ENCODE measurements at regions not wholly inside any gene's neighbourhood (a gene's known extent, or its start where the extent isn't known, plus 50 kb on each side); places are given as distances from the start of the nearest gene placed in this dataset.
A peak's percentile ranks its signal among the peaks of the same experiment; 100 is the strongest.

DNA sequence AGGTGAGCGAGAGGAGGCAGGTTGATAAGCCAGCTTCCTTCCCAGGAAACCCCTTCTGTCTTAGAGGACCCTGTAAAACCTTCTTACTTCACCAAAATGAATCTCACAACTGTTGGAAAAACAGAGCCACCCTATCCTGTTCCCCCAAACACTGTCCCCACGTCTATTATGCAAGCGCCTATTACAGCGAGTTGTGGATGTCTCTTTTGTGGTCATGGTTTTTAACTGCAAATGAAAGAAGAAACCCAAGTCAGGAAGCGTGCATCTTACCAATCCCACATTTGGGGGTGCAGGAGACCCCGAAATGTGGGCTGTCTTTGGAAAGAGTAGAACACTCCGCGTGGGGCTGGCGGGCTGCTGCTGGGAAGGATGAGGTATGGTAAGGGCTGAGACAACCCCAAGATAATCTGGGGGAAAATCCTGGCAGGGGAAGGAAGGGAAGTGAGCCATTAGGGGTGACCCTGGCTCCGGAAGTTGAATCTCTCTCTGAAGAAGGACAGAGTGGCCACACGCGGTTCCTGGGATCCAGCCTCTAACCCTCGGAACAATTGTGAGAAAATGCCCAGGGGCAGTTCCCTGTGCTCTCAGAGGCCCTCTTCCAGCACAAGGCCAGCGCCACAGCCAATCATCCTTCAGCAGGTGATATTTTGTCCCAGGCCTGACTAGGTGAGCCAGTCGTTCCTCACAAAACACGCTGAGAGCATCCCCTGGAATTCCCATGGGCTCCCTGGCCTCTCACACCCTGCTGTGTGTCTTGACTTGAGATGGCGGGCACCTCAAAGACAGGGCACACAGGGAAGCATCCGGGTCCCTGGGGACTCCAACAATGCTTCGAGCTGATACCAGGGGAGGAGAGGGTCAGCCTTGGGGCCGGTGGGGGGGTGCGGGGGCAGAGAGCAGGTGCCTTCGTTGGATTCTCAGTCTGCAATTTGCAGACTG is 168.5 kb upstream of the IRF2BP2 start:
- no peak for DNase-seq (ENCODE audit: low read depth)

DNA sequence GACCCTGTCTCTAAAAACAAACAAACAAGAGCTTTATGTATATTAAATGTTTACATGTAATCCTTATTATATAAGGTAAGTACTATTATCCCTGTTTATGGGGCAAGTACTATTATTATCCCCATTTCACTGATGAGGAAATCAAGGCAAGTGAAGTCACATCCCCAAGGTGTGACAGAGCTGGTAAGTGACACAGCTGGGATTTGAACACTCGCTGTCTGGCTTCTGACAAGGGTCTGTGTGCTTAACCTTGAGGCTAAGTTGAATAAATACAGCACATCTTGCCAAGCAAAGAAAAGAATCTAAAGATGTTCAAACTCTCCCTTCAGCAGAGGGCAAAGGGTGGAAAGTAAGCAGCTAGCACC is 167.9 kb upstream of the IRF2BP2 start:
- no peak for DNase-seq (ENCODE audit: low read depth)

DNA sequence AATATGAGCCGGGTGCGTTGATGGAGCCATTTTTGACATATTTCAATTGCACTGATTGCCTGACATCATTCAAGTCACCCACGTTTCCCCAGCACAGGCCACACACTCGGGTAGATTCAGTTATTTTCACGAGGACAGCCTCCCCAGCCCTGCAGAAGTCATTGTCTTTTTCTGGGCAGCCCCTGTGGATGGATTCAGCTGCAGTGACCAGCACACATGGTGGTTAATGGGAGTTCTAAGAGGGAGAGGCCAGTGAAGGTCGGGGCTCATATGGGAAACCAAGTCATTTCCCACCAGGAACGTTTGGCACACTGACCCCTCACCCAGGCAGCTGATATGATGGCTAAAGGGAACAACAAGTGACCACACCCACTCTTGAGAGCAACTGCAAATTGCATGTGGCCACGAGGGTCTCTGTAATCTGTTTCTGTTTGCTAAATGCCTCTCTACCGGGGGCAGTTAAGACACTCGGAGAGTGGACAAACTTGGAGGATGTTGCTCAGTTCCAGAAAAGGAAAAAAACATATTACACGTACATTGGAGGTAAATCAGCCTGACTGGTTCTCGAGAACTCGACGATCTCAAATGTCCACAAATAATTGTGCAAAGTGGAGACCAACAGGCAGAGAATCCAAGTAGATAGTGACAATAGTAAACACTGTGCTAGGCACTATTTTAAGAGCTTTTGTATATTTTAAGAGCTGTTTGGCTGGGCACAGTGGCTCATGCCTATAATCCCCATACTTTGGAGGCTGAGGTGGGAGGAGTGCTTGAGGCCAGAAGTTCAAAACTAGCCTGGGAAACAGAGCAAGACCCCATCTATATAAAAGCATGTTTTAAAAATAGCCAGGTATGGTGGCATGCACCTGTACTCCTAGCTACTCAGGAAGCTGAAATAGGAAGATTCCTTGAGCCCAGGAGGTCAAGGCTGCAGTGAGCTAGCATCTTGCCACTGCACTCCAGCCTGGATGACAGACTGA is 167.2 kb upstream of the IRF2BP2 start:
- DNase-seq (ENCODE audit: low read depth): no peak

DNA sequence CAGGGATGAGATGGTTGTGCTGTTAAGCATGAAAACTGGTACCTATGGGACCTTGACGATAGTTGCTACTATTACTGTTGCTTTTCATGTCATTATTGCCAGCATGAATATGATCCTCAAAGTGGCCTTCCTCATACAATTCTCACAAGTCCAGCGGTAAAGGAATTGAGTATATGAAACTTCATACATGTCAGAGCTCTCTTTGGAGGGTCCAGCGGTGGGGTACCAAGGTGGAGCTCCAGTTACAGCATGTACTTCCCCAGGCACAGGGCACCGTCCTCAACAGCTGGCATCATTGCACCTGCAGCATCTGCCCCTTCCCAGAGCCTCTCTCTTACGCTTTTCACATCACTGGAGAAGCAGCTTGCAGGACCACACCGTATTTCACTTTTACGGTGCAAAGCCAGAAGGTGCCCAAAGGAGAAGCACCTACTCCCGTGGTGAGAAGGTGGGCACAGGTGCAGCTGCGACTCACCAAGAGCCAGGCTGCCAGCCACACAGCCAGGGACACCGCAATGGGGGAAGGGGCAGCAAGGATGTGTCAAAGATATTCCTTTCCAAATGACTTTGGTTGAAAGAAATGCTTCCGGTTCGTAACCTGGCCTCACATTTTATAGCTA is 166.4 kb upstream of the IRF2BP2 start:
- DNase-seq (ENCODE audit: low read depth): no peak

DNA sequence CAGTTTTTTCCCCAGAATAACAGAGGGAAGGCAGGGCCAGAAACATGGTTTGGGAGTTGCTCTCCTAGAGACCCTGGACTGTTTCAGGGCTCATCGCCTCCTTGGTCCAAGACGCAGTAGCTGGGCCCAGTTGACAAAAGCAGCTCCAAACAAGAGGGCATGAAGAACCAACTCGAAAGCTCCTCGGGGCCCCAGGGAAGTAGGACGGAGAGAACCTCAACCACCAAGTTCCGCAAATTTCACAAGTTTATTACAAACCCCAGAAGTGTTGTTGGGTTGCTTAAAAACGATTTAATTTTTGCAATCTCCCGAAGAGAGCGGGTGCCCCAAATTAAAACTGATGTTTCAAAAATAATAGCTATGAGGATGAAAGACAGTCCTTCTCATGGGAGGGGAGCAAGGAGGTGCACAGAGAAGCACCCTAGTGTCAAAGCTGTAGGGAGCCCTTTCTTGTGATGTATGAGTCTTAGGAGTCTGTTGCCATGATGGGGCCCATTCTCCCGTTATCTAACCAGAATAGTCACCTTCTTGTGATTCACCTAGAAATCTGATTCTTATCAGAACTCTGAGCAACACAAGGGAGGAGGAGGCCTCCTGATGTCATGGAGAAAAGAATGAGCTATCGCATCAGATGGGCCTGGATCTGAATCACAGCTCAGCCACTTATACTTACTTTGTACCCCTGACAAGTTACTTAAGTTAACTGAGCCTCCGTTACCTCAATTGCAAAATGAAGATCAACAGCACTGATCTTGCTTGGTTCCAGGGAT is 165.7 kb upstream of the IRF2BP2 start:
- DNase-seq (ENCODE audit: low read depth): no peak

DNA sequence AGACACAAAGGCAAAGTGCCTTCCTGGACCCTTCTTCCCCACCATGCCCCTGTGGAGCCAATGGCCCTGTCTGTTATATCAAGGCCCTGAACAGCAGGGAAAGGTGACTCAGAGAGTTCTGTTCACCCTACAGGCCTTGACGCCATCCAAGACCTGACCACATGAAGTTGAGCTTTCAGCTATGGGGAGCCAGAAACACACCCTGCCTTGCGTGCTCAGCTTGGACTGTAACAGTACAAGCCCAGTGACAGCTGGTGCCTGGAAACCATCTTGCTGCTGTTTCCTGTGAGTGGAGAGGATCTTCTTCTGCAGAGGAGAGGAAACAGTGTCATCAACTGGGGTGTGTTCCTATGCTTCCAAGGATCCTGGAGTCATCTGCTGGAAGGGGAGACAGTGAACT is 165.0 kb upstream of the IRF2BP2 start:
- DNase-seq (ENCODE audit: low read depth): no peak

DNA sequence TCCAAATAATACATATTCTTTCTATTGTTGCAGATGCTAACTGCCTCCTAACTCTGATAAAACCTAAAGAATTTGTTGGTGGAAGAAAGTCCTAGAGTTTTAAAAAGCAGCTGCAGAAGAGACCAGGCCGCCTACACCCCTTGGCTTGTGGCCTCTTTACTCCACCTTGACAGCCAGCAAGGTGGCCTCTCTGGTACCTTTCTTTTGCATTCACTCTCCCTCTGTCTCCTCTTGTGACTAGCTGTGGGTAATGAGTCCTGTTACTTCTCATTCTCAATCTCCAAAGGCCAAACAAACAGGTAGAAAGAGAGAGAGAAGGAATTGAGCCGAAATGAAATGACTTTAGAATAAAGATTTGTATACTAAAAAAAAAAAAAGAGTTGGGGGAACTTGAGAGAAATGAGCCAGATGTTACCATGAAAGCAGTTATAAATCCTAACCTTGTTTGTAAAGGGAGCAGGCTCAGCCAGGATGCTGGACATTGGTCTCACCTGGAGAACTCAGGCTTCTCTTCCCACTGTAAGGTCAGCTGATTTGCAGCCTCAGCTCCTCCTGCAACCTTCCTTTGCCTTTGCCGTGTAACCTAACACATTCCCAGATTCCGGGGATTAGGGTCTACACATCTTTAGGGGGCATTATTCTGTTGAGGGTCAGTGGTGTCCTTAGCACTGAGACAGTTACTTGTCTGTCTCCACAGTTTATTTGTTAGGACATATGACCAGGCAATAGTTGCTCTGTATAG is 164.1 kb upstream of the IRF2BP2 start:
- DNase-seq (ENCODE audit: low read depth): no peak

DNA sequence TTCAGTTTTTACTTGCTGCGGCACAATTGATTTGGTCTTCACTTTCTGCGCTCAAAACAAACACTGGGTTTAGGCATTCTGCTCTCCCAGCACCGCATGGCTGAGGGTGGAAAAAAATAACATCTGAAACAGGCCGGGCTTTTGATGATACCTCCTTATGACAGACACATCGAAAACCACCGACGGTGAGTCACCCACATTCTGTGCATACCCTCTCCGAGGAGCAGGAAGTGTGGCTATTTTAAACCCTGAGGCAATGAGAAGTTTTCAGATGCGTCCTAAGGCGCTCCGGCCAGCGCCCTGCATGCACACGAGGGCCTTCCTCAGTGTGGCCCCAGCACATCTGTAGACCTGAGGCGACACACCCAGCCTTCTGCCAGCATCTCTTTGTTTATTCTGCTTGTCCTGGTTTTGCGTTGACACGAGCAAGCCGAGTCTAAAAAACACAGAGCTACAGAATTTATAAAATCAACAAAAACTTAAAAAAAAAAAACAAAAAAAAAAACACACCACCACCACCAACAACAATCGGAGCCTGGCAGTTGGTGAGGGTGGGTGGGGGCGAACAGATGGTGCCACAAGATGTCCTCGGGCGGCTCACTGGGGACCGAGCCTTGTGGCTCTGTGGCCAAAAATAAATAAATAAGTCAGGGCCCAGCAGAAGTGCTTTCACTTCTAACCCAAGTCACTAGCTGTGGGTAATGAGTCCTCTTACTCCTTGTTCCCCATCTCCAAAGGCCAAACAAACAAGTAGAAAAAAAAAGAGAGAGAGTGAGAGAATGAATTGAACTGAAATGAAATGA is 162.6 kb upstream of the IRF2BP2 start:
- DNase-seq (ENCODE audit: low read depth): peak; percentile 99

DNA sequence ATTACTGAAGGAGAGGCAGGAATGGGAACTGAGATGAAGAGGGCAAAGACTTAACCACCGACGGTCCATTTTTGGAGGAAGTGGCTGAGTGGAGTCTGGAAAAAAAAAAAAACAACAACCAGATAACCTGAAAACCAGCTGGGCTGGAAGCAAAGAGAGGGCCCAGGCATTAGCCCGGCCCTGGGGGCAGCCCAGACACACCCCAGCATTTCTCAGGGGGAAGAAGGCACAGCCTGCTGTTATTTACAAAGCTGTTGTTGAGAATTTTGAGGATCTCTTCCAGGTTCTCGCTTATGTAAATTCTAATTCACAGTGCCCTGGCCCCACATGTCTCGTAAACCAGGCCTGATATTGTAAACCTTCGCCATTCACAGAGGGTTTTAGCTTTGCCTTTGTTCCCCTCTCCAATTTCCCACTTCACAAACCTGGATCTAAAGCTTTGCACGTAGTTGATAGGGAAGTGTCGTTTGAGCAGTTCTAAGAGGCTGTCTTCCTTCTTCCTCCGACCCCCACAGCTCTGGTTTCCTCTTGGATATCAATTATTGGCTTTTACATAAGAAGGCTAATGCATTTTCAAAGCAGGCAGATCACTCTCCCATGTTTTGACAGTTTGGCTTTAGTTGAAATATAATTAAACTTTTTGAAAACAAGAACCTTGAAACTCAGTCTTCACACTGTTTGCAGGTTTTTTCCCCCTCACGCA is 161.8 kb upstream of the IRF2BP2 start:
- DNase-seq (ENCODE audit: low read depth): no peak

DNA sequence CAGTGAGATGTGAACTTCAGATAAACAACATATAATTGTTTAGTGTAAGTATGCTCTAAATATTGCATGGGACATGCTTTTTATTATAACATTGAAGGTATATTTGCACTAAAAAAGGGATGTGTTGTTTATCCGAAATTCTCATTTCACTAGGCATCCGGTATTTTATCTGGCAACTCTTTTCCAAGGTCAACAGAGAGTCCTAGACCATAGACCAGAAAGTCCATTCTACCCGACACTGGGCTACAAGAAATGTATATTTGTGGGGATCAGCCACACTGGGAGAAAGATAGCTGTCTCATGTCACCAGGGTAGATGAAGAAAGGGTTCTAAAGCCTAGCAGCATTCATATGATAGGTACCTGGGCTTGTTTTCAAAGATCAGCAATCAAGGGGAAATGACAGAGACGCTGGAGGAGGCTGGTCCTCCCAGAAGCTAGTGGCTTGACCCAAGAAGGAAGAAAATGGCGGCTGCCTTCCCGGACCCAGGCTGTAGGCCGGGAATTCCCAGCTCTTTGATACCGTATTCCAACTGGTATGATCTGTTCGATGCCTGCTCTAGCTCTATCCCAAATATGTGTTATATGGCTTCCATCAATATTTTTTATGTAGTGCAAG is 161.1 kb upstream of the IRF2BP2 start:
- DNase-seq (ENCODE audit: low read depth): no peak

DNA sequence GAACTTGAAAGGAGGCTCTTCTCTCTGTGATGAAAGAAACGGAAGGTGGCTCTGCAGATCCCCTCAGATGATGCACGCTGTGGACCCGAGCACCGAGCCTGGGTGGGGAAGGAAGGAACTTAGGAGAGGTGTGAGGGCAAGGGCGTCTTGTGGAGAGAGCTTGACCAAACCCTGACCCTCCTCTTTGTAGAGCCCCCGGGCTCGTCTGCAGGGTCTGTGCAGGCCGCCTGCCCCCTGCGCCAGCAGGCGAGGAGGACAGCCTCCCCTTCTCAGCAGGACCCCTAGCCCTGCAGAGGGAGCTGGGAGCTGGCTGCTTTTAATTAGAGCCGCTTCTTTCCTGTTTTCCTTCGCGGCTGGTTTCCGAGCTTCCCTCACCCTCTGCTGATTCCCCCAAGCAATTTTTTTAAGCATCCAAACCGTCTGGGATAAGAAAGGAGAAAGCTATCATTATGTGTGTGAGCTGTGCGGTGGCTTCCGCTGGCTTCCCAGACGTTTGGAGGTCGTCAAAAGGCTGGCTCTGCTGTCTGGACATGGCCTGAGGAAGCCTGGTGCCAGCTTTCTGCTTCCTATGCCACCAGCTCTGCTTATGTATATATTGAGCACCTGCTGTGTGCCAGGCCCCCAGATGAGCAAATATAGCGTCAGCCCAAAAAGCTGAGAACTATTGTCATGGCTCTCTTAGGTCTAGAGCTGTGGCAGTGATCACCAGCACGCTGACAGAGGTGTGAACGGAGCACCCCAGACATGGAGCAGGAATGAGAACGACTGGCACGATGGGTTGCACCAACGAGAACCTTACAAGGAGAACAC is 160.2 kb upstream of the IRF2BP2 start:
- no peak for DNase-seq (ENCODE audit: low read depth)

DNA sequence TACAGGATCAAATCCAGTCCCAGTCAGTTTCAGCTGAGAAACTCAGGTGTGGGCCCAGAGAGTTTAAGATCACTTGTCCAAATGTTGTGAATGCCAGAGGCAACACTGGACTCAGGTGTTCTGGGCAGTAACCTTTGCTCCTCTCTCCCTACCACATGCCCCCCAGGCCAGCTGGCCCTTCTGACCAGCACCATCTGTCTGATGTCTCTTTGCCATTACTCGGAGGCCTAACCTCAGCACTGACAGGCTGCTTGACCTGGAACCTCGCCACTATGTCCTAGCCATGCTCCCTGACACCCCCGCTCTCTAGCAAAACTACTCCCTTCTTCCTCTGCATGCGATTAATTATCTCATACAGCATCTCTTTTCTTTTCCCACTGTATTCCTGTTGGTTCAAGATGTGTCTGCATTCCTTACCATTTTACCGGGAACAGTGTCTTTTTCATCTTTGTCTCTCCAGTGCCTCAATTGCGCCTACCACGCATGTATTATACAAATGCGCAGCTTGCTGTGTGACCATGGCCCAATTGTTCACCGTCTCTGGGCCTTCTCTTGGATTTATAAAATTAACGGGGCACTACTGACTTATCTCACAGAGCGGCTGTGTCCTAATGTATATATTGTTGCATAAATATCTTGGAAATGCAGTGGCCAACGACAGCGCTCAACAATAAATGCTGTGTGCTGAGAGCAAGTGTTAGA is 159.5 kb upstream of the IRF2BP2 start:
- DNase-seq (ENCODE audit: low read depth): no peak

DNA sequence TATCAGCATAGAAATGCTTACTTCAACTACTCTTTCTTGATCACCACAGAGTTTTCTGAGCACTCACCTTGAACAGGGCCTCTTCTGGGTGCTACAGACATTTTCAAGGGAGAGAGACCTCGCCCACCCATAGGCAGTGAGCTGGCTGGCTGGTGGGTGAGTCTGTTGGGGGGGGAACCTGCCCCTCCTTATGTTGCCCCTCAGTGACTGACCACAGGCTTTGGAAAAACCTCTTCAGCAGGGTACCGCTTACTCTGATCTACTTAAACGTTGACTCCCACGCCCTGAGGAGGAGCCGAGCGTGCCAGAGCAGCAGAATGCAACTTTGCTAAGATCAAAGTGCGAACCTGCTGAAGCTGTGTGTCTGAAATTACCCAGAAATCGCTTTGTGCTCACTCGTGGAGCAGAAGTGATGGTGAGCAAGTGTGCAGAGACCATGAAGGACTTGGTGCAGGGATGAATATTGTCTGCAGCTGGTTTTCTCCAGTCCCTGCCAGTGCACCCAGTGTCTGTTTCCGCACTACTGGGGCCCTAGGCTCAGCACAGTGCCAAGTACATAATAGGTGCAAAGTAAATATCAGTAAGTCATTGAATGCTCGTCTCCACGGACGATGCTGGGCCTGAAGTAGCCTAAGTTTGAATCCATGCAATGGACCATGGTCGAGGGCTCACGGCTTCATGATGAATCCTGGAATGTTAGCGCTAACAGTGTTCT is 158.7 kb upstream of the IRF2BP2 start:
- DNase-seq (ENCODE audit: low read depth): no peak

DNA sequence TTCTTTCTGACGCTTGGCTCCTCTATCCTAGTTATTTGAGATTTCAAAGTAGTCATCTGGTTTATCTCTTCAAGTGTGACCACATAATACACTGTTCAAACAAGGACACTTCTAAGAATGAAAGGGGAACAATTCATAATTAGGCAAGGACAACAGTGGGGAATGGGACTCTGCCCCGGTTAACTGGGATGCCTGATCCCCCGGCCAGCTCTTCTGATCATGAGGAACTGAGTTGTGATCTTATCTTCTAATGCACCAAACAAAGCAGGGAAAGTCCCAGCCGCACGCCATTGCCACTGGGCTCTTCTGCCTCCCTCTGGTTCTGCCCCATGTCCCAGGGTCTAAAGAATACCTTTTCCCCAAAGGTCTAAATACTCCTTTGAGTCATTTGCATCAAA is 158.2 kb upstream of the IRF2BP2 start:
- DNase-seq (ENCODE audit: low read depth): no peak

DNA sequence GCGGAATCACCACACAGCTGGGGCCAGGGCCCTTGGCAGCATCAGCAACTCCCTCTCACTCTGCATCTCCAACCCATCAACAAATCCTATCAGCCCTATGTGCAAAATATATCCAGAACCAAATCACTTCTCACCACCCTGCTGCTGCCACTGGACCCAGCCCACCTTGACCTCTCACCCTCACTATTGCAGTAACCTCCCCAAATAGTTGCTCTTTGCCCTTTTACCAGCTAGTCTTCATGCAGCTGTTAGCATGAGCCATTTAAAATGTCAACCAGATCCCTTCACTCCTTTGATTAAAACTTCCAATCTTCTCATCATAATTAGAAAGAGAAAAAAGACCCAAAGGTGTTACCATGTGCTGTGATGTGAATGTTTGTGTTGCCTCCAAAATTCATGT is 155.7 kb upstream of the IRF2BP2 start:
- no peak for DNase-seq (ENCODE audit: low read depth)

DNA sequence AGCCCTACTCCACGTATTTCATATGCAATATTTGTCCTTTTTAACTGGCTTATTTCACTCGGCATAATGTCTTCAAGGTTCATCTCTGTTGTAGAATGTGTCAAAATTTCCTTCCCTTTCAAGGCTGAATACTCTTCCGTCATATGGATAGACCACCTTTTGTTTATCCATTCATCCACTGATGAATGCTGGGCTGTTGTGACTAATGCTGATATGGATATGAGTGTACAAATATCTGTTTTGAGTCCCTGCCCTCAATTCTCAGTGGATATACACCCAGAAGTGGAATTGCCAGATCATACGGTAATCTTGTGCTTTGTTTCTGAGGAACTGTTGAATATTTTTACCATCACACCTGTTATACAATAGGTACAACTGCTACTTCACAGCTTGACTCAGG is 155.2 kb upstream of the IRF2BP2 start:
- no peak for DNase-seq (ENCODE audit: low read depth)

DNA sequence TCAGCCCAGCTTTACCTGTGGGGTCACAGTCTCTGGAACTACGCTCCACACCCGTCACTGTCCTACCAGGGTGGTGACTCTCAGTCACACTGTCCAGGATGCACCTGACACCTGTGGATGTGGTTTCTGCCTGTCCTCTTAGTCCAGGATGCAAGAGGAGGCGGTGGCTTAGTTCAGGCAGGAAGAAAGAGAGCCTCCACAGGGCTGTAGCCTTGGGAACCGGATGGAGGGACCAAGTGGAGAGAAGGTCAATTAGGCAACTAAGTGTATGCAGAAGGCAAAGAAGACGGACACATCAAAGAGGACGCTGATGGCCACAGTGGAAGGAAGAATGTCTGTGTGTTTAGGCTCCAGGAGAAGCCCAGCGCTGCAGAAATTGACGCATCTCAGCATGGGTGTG is 153.9 kb upstream of the IRF2BP2 start:
- no peak for DNase-seq (ENCODE audit: low read depth)
